HEK293 (cell line): ENCODE measurements at regions not wholly inside any gene's neighbourhood (a gene's known extent, or its start where the extent isn't known, plus 50 kb on each side); places are given as distances from the start of the nearest gene placed in this dataset.

Source experiments
- CTCF ChIP-seq: fragments of 450-650 bp; formaldehyde crosslinking; IDR thresholded peaks from 2 replicates; pipeline ENCODE4 v1.5.1; 2016; ENCODE audit warnings: missing biosample characterization, missing genetic modification characterization
- YY1 ChIP-seq: fragments of 450-650 bp; formaldehyde crosslinking; IDR thresholded peaks from 2 replicates; pipeline ENCODE4 v1.5.1; 2018; ENCODE audit warnings: missing biosample characterization, missing genetic modification characterization
- ZFP3 ChIP-seq: fragments of 450-650 bp; formaldehyde crosslinking; IDR thresholded peaks from 2 replicates; pipeline ENCODE4 v1.5.1; 2016; ENCODE audit warnings: low read depth, missing biosample characterization, missing genetic modification characterization
- ZNF214 ChIP-seq: fragments of 450-650 bp; formaldehyde crosslinking; IDR thresholded peaks from 2 replicates; pipeline ENCODE4 v1.5.1; 2017; ENCODE audit warnings: missing biosample characterization, mild to moderate bottlenecking, missing genetic modification characterization, borderline replicate concordance
- ZNF266 ChIP-seq: fragments of 450-650 bp; formaldehyde crosslinking; IDR thresholded peaks from 2 replicates; pipeline ENCODE4 v1.5.1; 2016; ENCODE audit warnings: missing biosample characterization, missing genetic modification characterization, low read depth
- ZNF654 ChIP-seq: fragments of 450-650 bp; formaldehyde crosslinking; IDR thresholded peaks from 2 replicates; pipeline ENCODE4 v1.5.1; 2016; ENCODE audit warnings: low read depth, missing biosample characterization, missing genetic modification characterization
- ZSCAN23 ChIP-seq: fragments of 450-650 bp; formaldehyde crosslinking; IDR thresholded peaks from 2 replicates; pipeline ENCODE4 v1.5.1; 2016; ENCODE audit warnings: missing biosample characterization, missing genetic modification characterization

DNA sequence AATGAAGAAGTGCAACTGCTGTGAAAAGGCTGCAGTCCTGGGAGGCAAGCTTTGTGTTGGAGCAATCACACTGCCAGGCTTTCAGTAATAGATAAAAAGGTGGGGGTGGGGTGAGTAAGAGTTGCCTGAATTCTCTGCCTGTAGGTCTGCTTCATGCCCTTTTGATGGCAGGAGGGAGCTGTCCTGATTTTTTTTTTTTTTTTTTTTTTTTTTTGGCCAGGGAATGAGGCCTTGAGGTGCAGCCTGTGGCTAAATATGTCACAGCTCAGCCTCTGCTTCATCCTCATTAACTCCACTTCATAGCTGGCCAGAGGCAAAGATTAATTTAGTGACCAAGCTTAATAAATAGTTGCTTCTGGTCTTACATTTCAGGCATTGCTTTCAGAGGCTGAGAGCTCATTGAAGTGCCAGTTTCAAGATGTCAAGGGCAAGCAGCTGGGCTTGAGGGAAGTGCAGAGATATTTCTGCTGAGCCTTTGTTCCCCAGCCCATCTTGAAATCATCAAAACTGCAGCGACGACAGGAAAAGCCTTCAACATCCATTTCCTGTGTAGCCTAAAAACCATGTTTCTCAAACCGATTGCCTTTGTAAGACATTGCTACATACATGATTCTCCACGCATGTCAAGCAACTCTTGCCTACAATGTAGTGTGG is 134.7 kb downstream of the MACIR start:
- TF ChIP-seq CTCF (tag by site-specific recombination) = no peak
- no peak for TF ChIP-seq ZNF654 (tag by site-specific recombination)
- TF ChIP-seq ZSCAN23 (tag by site-specific recombination) = no peak
- no peak for TF ChIP-seq ZFP3 (tag by site-specific recombination)
- TF ChIP-seq ZNF266 (tag by site-specific recombination) = no peak
- no peak for TF ChIP-seq YY1 (tag by site-specific recombination)
- TF ChIP-seq ZNF214 (tag by site-specific recombination) = no peak
